GM03348 (cell line): ENCODE measurements at regions not wholly inside any gene's neighbourhood (a gene's known extent, or its start where the extent isn't known, plus 50 kb on each side); places are given as distances from the start of the nearest gene placed in this dataset.

Experiments used
- DNase-seq: peaks from one replicate; pipeline ENCODE4 v3.0.0; 2012; ENCODE audit warnings: low spot score

DNA sequence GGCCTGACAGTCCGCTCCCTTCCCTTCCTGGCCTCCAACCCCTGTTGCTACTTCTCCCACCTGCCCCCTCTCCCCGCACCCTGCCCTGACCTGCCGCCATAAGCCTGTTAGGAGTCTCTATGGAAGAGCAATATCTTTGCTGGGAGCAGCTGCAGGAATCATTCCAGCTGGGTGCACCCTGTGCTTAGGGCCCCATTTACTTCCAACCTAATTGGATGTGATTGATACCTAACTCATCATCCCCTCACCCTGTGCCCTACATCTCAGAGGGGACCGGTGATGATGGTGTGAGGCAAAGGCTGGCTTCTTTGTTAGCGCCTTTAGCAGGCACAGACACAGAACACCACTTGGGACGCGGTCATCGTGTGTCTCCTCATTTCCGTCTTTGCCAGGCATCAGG lies 80.0 kb upstream of the FAM180A start:
- DNase-seq = no peak

DNA sequence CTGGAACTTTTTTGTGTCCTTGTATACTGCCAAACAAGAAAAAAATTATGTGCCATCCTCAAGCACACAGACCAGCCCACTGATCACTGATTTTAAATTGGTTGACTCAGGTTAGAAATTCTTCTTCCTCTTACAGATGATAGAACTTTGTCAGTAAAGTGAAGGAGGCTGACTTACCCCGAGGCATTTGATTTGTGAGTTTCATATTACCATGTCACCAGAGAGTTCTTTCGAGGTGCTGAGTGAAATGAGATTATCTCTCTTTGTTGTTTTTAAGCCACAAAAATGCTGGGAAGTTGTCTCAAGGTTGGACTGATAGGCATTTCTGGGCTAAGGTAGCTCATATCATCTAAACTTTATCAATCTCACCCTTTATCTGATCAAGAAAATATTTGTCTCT lies 78.8 kb upstream of the FAM180A start:
- no peak for DNase-seq

GRCh38 chr7:135825406-135825805 lies 76.8 kb upstream of the FAM180A start:
- no peak for DNase-seq

DNA sequence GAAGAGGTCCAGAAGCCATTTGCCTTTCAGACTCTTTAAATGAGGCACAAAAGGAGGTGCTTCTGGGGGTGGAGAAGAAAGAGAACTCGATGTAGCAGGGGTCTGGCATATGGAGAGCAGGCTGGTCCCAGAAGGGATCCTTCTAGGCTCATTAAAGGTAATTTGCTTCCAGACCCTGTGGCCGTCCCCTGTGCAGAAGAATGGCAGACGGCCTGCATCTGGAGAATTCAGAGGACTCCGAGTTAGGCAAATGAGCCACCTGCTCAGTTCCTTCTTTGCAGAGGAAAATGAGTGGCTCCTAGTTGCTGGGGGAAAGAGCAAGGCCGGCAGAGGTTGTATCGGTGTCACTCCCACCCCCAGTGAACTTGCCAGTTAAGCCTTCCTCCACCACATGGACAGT lies 73.8 kb upstream of the FAM180A start:
- no peak for DNase-seq

GRCh38 chr7:135817583-135817982 lies 69.0 kb upstream of the FAM180A start:
- no peak for DNase-seq

- DNase-seq = no peak
Measured at GRCh38 chr7:135815033-135815432, 66.4 kb upstream of the FAM180A start.

GRCh38 chr7:135812148-135812547 lies 63.5 kb upstream of the FAM180A start:
- no peak for DNase-seq

GRCh38 chr7:135811506-135811905 lies 62.9 kb upstream of the FAM180A start:
- DNase-seq = no peak

DNA sequence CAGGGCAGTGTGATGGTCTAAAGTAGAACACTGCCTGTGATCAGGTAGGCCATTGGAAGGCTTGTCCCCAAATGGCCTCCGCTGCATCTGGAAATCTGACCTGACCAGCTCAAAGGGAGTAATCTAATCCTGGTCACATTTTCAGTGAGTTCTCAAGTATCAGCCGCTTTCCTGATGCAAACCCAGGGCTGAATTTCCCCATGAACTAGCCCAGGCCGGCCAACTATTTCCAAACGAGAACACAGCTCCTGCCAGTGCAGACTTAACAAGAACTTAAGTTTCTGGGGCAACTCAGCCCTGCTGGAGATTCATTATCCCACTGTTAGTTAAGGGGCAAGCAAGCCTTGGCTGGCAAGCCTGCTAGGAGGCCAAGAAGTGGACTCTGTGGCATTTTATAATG lies 59.6 kb upstream of the FAM180A start:
- DNase-seq = no peak

DNA sequence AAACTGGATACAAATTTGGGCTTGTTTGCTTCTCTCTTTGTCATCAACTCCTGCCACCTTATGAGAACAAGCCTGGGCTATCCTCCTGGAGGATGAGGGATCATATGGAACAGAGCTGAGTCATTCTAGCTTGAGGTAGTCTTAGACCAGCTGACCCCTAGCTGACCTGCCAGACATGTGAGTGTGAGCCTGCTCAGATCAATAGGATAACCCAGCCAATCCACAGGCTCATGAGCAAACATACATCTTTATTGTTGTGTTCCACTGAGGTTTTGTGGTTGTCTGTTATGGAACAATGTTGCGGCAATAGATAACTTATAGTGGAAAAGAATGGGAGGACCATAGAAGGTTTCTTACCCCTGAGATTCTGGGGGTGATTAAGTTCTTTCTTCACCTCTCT lies 54.5 kb upstream of the FAM180A start:
- DNase-seq = no peak

DNA sequence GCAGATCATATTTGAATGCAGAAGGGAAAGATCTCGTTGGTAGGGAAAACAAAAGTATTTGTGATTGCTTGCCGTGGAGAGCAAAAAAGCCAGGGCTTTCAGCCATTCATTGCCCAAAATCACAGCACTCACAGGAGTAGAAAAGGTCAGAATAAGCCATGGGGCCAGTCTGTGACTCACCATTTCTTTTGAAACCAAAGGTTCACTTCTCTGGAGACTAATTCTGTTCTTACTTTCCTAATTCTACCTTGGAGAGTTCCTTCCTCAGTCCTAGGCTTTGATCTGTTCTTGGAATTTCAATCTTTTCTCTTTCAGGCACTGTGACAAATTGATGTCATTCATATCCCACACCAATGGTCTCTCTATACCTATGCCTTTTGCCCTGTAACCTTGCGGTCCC lies 54.1 kb upstream of the FAM180A start:
- DNase-seq = no peak

GRCh38 chr7:135801877-135802276 lies 53.3 kb upstream of the FAM180A start:
- DNase-seq = no peak

GRCh38 chr7:135801045-135801693 lies 52.6 kb upstream of the FAM180A start:
- peak; percentile 86 for DNase-seq

DNA sequence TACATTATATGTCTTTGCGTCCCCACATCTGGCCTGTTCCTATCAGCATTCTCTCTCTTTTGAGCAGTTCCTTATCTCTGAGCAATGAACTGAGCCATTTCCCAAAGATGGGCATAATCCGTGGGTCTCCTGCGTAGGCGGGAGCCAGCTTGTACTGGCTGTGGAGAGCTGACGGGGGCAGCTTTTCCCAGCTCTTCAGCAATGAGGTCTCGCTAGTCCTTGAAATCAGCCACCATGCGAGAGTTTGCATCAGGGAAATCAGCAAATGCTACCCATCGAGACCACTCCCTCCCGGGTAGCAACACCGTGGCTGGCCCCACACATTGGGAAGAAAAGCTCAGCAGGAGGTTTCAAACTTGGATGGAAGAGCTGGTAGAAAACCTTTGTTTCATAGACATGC lies 51.9 kb upstream of the FAM180A start:
- DNase-seq = no peak

DNA sequence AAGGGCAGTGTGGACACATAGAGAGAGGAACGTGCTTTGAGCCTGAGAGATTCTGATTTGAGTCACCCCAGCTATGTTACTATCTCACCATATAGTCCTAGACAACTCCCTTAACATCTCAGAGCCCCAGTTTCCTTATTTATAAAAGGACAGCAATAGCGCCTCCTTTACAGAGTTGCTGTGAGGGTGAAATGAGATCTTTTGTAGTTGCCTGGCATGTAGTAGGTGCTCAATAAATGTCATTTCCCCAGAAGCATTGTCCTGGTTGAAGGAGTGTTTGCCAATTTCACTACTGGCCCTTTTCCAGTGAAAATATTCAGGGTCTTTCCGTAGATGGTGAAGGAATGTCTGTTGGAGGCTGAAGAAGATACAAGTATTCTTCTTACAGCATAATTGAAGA lies 51.3 kb upstream of the FAM180A start:
- DNase-seq = no peak
